ENCODE measurements at regions not wholly inside any gene's neighbourhood (a gene's known extent, or its start where the extent isn't known, plus 50 kb on each side); places are given as distances from the start of the nearest gene placed in this dataset.

- ChIA-PET POLR2A (no interaction called here), CTCF (no interaction called here)
- Histone ChIP-seq H4K20me1 (ENCODE audit: insufficient read depth) (no peaks in the 10 kb centered on the region), H3K27ac (ENCODE audit: low read depth in 2 of 2, low read length in 1 of 2) (no peak overlapping the region), H3K79me2 (ENCODE audit: insufficient read depth) (no peaks in the 10 kb centered on the region), H3K4me3 (ENCODE audit: low read depth in 2 of 2, low read length in 1 of 2) (no peak overlapping the region), H3K9ac (no peak overlapping the region), H3K4me2 (no peak overlapping the region), H2AFZ (ENCODE audit: low read depth) (no peak overlapping the region), H3F3A (replicated peaks; ENCODE audit: insufficient read depth) (no peaks in the 10 kb centered on the region), H3K4me1 (ENCODE audit: control insufficient read depth in 1 of 2, insufficient read depth in 2 of 2, low read depth in 1 of 2, low read length in 1 of 2) (no peaks in the 10 kb centered on the region), H3K36me3 (replicated peaks in 1 of 2; ENCODE audit: control insufficient read depth in 1 of 2, insufficient read depth in 2 of 2, low read length in 1 of 2) (no peaks in the 10 kb centered on the region), H3K9me3 (no peaks in the 10 kb centered on the region), H3K27me3 (ENCODE audit: insufficient read depth) (no peaks in the 10 kb centered on the region), H3K9me2 (no peaks in the 10 kb centered on the region; the same call in 1 of the 2 replicates)
- no peak for DNase-seq
- no peak for TF ChIP-seq FOXJ3 (CRISPR knock-in tag; IDR thresholded peaks at IDR 0.05)
- no peak for TF ChIP-seq REST (IDR thresholded peaks at IDR 0.05; ENCODE audit: low read depth, low read length)
- TF ChIP-seq JUND (IDR thresholded peaks at IDR 0.05) = no peak
- TF ChIP-seq USF2 (IDR thresholded peaks at IDR 0.05; ENCODE audit: borderline replicate concordance, low read depth, low read length) = no peak
- TF ChIP-seq USF1 (IDR thresholded peaks at IDR 0.05; ENCODE audit: borderline replicate concordance, low read depth) = no peak
- TF ChIP-seq ZBTB33 (IDR thresholded peaks at IDR 0.05; ENCODE audit: borderline replicate concordance, low read depth) = no peak
- no peak for TF ChIP-seq RFX5 (IDR thresholded peaks at IDR 0.05; ENCODE audit: low read length)
- no peak for TF ChIP-seq RXRA (IDR thresholded peaks at IDR 0.05; ENCODE audit: borderline replicate concordance, low read depth)
- no peak for TF ChIP-seq GABPA (IDR thresholded peaks at IDR 0.05; ENCODE audit: low read depth)
- no peak for TF ChIP-seq SMC3 (IDR thresholded peaks at IDR 0.05; ENCODE audit: low read depth, low read length)
- no peak for TF ChIP-seq RAD21 (IDR thresholded peaks at IDR 0.05; ENCODE audit: low read length)
- no peak for TF ChIP-seq GATA2 (CRISPR knock-in tag; IDR thresholded peaks at IDR 0.05)
- TF ChIP-seq CHD2 (IDR thresholded peaks at IDR 0.05; ENCODE audit: low read length, partially characterized antibody) = no peak
- TF ChIP-seq EP300 (IDR thresholded peaks at IDR 0.05; ENCODE audit: borderline replicate concordance in 1 of 2, low read depth in 1 of 2, low read length in 1 of 2) = no peak
- WGBS (ENCODE audit: low lambda C conversion rate) = 73% methylated on average over 1 of the region's 1 CpG
Measured at GRCh38 chr2:180893752-180894151, 86.7 kb upstream of the UBE2E3 start.

Measured in SK-N-SH (cell line).